Esophagus squamous epithelium (tissue), 5 donors: ENCODE measurements at regions not wholly inside any gene's neighbourhood (a gene's known extent, or its start where the extent isn't known, plus 50 kb on each side); places are given as distances from the start of the nearest gene placed in this dataset.

Experiments used
- DNase-seq: peaks from one replicate; lab custom pipeline; 2025; lab: John Stamatoyannopoulos, UW
- H3K27ac ChIP-seq, 4 donors: fragments of 200-600 bp; sonication (generic); one replicate each; pipeline ENCODE4 v1.5.1; 2016 to 2019; ENCODE audit warnings: mild to moderate bottlenecking in 1 of 4
- H3K27me3 ChIP-seq, 4 donors: fragments of 200-600 bp; sonication (generic); 1 replicate in 3 of 4; 2 replicates in 1 of 4; pipeline versions ENCODE4 v1.5.1 to v1.6.0; 2017 to 2021; ENCODE audit warnings: antibody characterized with exemption in 1 of 4
- H3K36me3 ChIP-seq, 3 donors: fragments of 200-600 bp; sonication (generic); one replicate each; pipeline ENCODE4 v1.5.1; 2016 to 2019
- H3K4me1 ChIP-seq, 3 donors: fragments of 200-600 bp; sonication (generic); one replicate each; pipeline ENCODE4 v1.5.1; 2017 to 2019
- H3K4me3 ChIP-seq, 4 donors: fragments of 200-600 bp; sonication (generic); 1 replicate in 3 of 4; 2 replicates in 1 of 4; pipeline ENCODE4 v1.5.1; 2016 to 2019; ENCODE audit warnings: mild to moderate bottlenecking in 2 of 4, moderate library complexity in 1 of 4
- H3K9me3 ChIP-seq, 3 donors: fragments of 200-600 bp; sonication (generic); one replicate each; pipeline ENCODE4 v1.5.1; 2016 to 2019
- POLR2A ChIP-seq, 4 donors: fragments of 450-650 bp; IDR thresholded peaks; one replicate each; pipeline ENCODE4 v1.6.1; 2017; ENCODE audit warnings: antibody characterized with exemption in 4 of 4, mild to moderate bottlenecking in 4 of 4, moderate library complexity in 3 of 4
- WGBS, 2 donors: methylation state at CpG; one replicate each; pipeline ENCODE4 v1.1.5; 2018; 5-methylcytosine and 5-hydroxymethylcytosine counted together
- intact Hi-C: fragments of 100-400 bp; cut with DNase I; formaldehyde crosslinking; loops from one replicate; pipeline ENCODE4 v1.15.0; 2022
- TF ChIP-seq, protein P1 (sequence below), 6 experiments: fragments of 450-650 bp in 4 of 6; fragments of 200-600 bp in 2 of 6; sonication (generic) in 2 of 6; IDR thresholded peaks; one replicate each; pipeline ENCODE4 v1.5.1; 2016 to 2019; ENCODE audit warnings: antibody characterized with exemption in 6 of 6, mild to moderate bottlenecking in 4 of 6, moderate library complexity in 4 of 6
- donor health status: DM: yes; HTN: yes; CAD: no.

DNA sequence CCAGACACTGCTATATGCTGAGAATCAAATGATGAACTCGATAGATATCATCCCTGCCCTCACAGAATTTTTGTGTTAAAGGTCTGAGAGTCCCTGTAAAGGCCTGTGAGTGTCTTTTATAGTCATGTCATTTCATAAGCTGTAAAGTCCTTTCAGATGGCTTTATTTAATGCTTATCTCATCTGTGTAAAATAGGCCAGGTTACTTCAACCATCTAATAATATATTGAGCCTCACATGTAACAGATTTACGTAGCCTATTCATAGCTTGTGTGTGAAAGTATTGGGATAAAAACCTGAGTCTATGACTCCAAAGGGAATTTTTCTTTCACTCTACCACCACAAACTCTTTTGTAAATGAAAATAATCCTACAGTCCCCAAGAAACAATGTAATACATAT lies 672.0 kb upstream of the SYT4 start:
- no peaks in the 10 kb centered on the region for H3K9me3 ChIP-seq
- H3K27me3 ChIP-seq = no peaks in the 10 kb centered on the region
- H3K27ac ChIP-seq = no peak overlapping the region
- H3K36me3 ChIP-seq = no peaks in the 10 kb centered on the region
- no peaks in the 10 kb centered on the region for H3K4me1 ChIP-seq
- TF ChIP-seq, protein P1, sequence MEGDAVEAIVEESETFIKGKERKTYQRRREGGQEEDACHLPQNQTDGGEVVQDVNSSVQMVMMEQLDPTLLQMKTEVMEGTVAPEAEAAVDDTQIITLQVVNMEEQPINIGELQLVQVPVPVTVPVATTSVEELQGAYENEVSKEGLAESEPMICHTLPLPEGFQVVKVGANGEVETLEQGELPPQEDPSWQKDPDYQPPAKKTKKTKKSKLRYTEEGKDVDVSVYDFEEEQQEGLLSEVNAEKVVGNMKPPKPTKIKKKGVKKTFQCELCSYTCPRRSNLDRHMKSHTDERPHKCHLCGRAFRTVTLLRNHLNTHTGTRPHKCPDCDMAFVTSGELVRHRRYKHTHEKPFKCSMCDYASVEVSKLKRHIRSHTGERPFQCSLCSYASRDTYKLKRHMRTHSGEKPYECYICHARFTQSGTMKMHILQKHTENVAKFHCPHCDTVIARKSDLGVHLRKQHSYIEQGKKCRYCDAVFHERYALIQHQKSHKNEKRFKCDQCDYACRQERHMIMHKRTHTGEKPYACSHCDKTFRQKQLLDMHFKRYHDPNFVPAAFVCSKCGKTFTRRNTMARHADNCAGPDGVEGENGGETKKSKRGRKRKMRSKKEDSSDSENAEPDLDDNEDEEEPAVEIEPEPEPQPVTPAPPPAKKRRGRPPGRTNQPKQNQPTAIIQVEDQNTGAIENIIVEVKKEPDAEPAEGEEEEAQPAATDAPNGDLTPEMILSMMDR (IDR thresholded peaks at IDR 0.05) = no peak
- TF ChIP-seq POLR2A (IDR thresholded peaks at IDR 0.05) = no peak
- intact Hi-C loops = no loop called here
- no peak overlapping the region for H3K4me3 ChIP-seq
- DNase-seq = no peak
- WGBS, 2 donors = 76 to 81% methylated on average over 2 of the region's 2 CpGs

DNA sequence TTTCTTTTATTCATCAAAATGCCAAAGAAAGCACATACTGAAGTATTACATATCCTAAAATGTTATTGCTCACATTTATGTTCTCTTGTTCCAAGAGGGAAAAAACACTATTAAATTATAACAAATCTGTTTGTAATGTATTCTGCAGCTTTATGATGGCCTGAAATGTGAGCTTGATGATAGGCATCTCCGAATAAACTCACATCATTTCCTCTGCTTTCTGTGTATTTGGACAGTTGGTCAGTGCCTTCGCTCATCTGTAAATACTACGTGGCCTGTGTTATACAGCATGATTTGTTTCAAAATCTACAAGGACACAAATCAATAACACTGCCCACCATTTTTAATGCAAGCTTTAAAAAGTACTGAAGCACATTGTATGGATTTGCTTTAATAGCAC lies 672.8 kb upstream of the SYT4 start:
- Histone ChIP-seq H3K9me3 (no peaks in the 10 kb centered on the region), H3K4me3 (no peak overlapping the region), H3K4me1 (no peaks in the 10 kb centered on the region), H3K27ac (no peak overlapping the region), H3K27me3 (no peaks in the 10 kb centered on the region), H3K36me3 (no peaks in the 10 kb centered on the region)
- no peak for DNase-seq
- TF ChIP-seq POLR2A (IDR thresholded peaks at IDR 0.05) = no peak
- TF ChIP-seq, protein P1 (IDR thresholded peaks at IDR 0.05) = no peak
- intact Hi-C loops = no loop called here
- WGBS, 2 donors = 77 to 90% methylated on average over 3 of the region's 3 CpGs

DNA sequence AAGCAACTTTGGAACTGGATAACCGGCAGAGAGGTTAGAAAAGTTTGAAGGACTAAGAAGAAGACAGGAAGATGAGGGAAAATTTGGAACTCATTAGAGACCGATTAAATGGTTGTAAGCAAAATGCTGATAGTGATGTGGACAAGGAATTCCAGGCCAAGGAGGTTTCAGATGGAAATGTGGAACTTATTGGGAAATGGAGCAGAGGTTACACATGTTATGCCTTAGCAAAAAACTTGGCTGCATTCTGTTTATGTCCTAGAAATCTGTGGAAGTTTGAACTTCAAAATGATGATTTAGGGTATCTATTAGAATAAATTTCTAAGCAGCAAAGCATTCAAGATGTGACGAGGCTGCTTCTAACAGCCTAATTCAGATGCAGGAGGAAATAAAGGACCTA lies 675.1 kb upstream of the SYT4 start:
- TF ChIP-seq POLR2A (IDR thresholded peaks at IDR 0.05) = no peak
- TF ChIP-seq, protein P1 (IDR thresholded peaks at IDR 0.05) = no peak
- WGBS, 2 donors = 73 to 75% methylated on average over 3 of the region's 3 CpGs
- no peaks in the 10 kb centered on the region for H3K9me3 ChIP-seq
- no peak overlapping the region for H3K27ac ChIP-seq
- intact Hi-C loops = no loop called here
- no peaks in the 10 kb centered on the region for H3K4me1 ChIP-seq
- no peaks in the 10 kb centered on the region for H3K36me3 ChIP-seq
- DNase-seq = no peak
- H3K4me3 ChIP-seq = no peak overlapping the region
- no peaks in the 10 kb centered on the region for H3K27me3 ChIP-seq

DNA sequence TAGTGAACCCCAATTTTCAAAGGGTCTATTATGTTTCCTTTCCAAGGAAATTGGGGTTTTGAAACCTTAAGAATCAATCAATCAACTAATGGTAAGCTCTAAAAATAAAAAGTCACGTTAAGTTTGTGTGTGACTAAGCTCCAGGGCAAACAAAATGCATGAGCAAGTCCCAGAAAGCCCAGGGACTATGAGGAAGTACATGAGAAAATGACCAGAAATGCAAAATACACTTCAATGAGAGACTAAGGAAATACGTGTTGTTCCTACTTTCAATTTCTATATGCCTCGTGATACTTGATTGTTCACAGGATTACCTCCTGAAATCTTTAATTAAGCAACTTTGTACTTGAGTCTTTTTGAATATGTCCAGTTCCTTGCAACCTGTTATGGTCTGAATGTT lies 684.4 kb upstream of the SYT4 start:
- Histone ChIP-seq H3K9me3 (no peaks in the 10 kb centered on the region), H3K36me3 (no peaks in the 10 kb centered on the region), H3K27ac (no peak overlapping the region), H3K4me3 (no peak overlapping the region), H3K4me1 (no peaks in the 10 kb centered on the region), H3K27me3 (no peaks in the 10 kb centered on the region)
- intact Hi-C loops = no loop called here
- no peak for DNase-seq
- 11 to 24% methylated on average over 3 of the region's 3 CpGs for WGBS, 2 donors
- TF ChIP-seq, protein P1 (IDR thresholded peaks at IDR 0.05) = no peak
- TF ChIP-seq POLR2A (IDR thresholded peaks at IDR 0.05) = no peak

DNA sequence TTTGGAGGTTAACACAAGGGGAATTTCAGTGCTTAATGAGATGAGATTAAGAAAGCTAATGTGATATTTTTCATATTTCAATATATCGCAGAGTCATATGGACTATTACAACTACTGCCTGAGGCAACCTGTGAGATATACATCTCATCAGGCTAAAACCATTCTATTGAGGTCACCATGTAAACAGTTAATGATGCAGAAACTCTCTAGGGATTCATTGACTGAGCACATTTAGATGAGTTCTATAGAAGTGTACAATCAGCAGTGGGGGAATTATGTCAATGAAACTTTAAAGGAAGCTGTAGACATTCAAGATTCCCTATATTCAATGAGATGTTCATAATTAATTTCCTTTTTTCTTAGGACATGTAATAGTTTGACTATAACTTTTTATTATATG lies 687.4 kb upstream of the SYT4 start:
- TF ChIP-seq, protein P1 (IDR thresholded peaks at IDR 0.05) = no peak
- TF ChIP-seq POLR2A (IDR thresholded peaks at IDR 0.05) = no peak
- intact Hi-C loops = no loop called here
- Histone ChIP-seq H3K9me3 (no peaks in the 10 kb centered on the region), H3K36me3 (no peaks in the 10 kb centered on the region), H3K27ac (no peak overlapping the region), H3K4me1 (no peaks in the 10 kb centered on the region), H3K27me3 (no peaks in the 10 kb centered on the region), H3K4me3 (no peak overlapping the region)
- DNase-seq = no peak
- WGBS, 2 donors = 84 to 88% methylated on average over 1 of the region's 1 CpG
